Keratinocyte (primary cell): ENCODE measurements at regions not wholly inside any gene's neighbourhood (a gene's known extent, or its start where the extent isn't known, plus 50 kb on each side); places are given as distances from the start of the nearest gene placed in this dataset.

ENCODE experiments used
- DNase-seq: peaks from one replicate; pipeline ENCODE4 v3.0.0-alpha.2; 2011; ENCODE audit warnings: low read depth, missing footprints, low spot score
- FAIRE-seq: peaks from 2 replicates; lab custom pipeline; 2011; peaks lifted over from hg19 to GRCh38; lab: Jason Lieb, UNC
- H2AFZ ChIP-seq: 2 replicates; pipeline ENCODE4 v1.6.0; 2012; ENCODE audit warnings: low read length, control low read depth, inconsistent platforms; ENCODE audit not compliant: control insufficient read depth
- H3K27ac ChIP-seq: 2 replicates; pipeline ENCODE4 v1.5.1; 2011; ENCODE audit warnings: low read length; ENCODE audit not compliant: control insufficient read depth, insufficient read depth
- H3K27me3 ChIP-seq: 3 replicates; pipeline ENCODE4 v1.6.0; 2011; ENCODE audit warnings: low read length; ENCODE audit not compliant: control insufficient read depth, insufficient read depth; ENCODE audit errors: extremely low read depth
- H3K36me3 ChIP-seq, 2 experiments: 2 replicates in 1 of 2; 3 replicates in 1 of 2; pipeline ENCODE4 v1.5.1; 2011; ENCODE audit warnings: low read length in 2 of 2, mild to moderate bottlenecking in 1 of 2; ENCODE audit not compliant: control insufficient read depth in 2 of 2, insufficient read depth in 2 of 2; ENCODE audit errors: extremely low read depth in 1 of 2
- H3K4me1 ChIP-seq: 3 replicates; pipeline ENCODE4 v1.5.1; 2011; ENCODE audit warnings: low read length; ENCODE audit not compliant: control insufficient read depth, insufficient read depth; ENCODE audit errors: extremely low read depth
- H3K4me2 ChIP-seq: 3 replicates; pipeline ENCODE4 v1.6.0; 2011; ENCODE audit warnings: low read depth, low read length; ENCODE audit not compliant: control insufficient read depth, insufficient read depth; ENCODE audit errors: extremely low read depth
- H3K4me3 ChIP-seq, 3 experiments: fragments of 200-600 bp in 1 of 3; sonication (generic) in 1 of 3; 2 replicates in 2 of 3; 3 replicates in 1 of 3; pipeline ENCODE4 v1.5.1; 2011 to 2016; ENCODE audit warnings: low read length in 3 of 3, mild to moderate bottlenecking in 3 of 3, control low read depth in 2 of 3, inconsistent platforms in 1 of 3, low read depth in 1 of 3, mixed read lengths in 1 of 3, mixed run types in 1 of 3, moderate library complexity in 1 of 3; ENCODE audit not compliant: control insufficient read depth in 2 of 3, insufficient read depth in 2 of 3; ENCODE audit errors: extremely low read depth in 1 of 3
- H3K79me2 ChIP-seq: 2 replicates; pipeline ENCODE4 v1.6.0; 2012; ENCODE audit warnings: low read length; ENCODE audit not compliant: control insufficient read depth, insufficient read depth
- H3K9ac ChIP-seq: 3 replicates; pipeline ENCODE4 v1.6.0; 2011; ENCODE audit warnings: low read length; ENCODE audit not compliant: control insufficient read depth, insufficient read depth; ENCODE audit errors: extremely low read depth
- H3K9me1 ChIP-seq: 3 replicates; pipeline ENCODE4 v1.6.0; 2011; ENCODE audit warnings: low read length; ENCODE audit not compliant: control insufficient read depth, insufficient read depth; ENCODE audit errors: extremely low read depth
- H3K9me3 ChIP-seq: 2 replicates; pipeline ENCODE4 v1.5.1; 2012; ENCODE audit warnings: low read depth, low read length; ENCODE audit not compliant: control insufficient read depth
- H4K20me1 ChIP-seq: 3 replicates; pipeline ENCODE4 v1.6.0; 2011; ENCODE audit warnings: low read length; ENCODE audit not compliant: control insufficient read depth, insufficient read depth; ENCODE audit errors: extremely low read depth
- EZH2 ChIP-seq: IDR thresholded peaks from one replicate; pipeline ENCODE4 v1.6.1; 2012; ENCODE audit warnings: inconsistent platforms, mild to moderate bottlenecking, low read length, moderate library complexity
- dilution Hi-C: fragments of 300-500 bp; cut with MboI; formaldehyde crosslinking; loops from one replicate; pipeline ENCODE4 v1.7.0; 2020; ENCODE audit warnings: low sequenced_read_pairs; ENCODE audit not compliant: extremely low pct_ligation_motif_present
- TF ChIP-seq, protein P1 (sequence below), 3 experiments: IDR thresholded peaks in 1 of 3; conservative IDR thresholded peaks in 1 of 3; optimal IDR thresholded peaks in 1 of 3; 2 replicates in 2 of 3; 3 replicates in 1 of 3; pipeline versions ENCODE3 to v1.5.1; 2011; ENCODE audit warnings: low read length in 3 of 3, mild to moderate bottlenecking in 3 of 3, moderate library complexity in 2 of 3, control low read depth in 1 of 3, inconsistent platforms in 1 of 3; ENCODE audit not compliant: insufficient read depth in 2 of 3; ENCODE audit errors: extremely low read depth in 1 of 3

DNA sequence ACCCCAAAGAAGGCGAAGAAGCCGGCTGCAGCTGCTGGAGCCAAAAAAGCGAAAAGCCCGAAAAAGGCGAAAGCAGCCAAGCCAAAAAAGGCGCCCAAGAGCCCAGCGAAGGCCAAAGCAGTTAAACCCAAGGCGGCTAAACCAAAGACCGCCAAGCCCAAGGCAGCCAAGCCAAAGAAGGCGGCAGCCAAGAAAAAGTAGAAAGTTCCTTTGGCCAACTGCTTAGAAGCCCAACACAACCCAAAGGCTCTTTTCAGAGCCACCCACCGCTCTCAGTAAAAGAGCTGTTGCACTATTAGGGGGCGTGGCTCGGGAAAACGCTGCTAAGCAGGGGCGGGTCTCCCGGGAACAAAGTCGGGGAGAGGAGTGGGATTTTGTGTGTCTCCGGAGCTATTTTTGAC, 69.6 kb downstream of the HFE start:
- peaks cover 8% of the 10 kb centered on the region for H3K79me2 ChIP-seq
- H3K9ac ChIP-seq = peak overlapping the region; percentile 95
- H3K4me3 ChIP-seq = peak overlapping the region; percentile 53 to 90 (median 90)
- H3K36me3 ChIP-seq = no peaks in the 10 kb centered on the region
- no peaks in the 10 kb centered on the region for H3K9me1 ChIP-seq
- no peaks in the 10 kb centered on the region for H3K27me3 ChIP-seq
- dilution Hi-C loops = no loop called here
- no peak overlapping the region for H2AFZ ChIP-seq
- TF ChIP-seq EZH2 = no peak
- TF ChIP-seq, protein P1, sequence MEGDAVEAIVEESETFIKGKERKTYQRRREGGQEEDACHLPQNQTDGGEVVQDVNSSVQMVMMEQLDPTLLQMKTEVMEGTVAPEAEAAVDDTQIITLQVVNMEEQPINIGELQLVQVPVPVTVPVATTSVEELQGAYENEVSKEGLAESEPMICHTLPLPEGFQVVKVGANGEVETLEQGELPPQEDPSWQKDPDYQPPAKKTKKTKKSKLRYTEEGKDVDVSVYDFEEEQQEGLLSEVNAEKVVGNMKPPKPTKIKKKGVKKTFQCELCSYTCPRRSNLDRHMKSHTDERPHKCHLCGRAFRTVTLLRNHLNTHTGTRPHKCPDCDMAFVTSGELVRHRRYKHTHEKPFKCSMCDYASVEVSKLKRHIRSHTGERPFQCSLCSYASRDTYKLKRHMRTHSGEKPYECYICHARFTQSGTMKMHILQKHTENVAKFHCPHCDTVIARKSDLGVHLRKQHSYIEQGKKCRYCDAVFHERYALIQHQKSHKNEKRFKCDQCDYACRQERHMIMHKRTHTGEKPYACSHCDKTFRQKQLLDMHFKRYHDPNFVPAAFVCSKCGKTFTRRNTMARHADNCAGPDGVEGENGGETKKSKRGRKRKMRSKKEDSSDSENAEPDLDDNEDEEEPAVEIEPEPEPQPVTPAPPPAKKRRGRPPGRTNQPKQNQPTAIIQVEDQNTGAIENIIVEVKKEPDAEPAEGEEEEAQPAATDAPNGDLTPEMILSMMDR (optimal IDR thresholded peaks at IDR 0.05 in 1 of 3, IDR thresholded peaks at IDR 0.05 in 1 of 3, conservative IDR thresholded peaks at IDR 0.05 in 1 of 3; ENCODE audit: extremely low read depth in 1 of 3, insufficient read depth in 2 of 3, low read length in 3 of 3) = no peak
- H3K27ac ChIP-seq = peak overlapping the region; percentile 96
- peak overlapping the region; percentile 98 for H3K4me2 ChIP-seq
- DNase-seq (no peak), FAIRE-seq (no peak)
- H3K4me1 ChIP-seq = peaks cover 32% of the 10 kb centered on the region
- no peaks in the 10 kb centered on the region for H4K20me1 ChIP-seq
- H3K9me3 ChIP-seq = no peaks in the 10 kb centered on the region

DNA sequence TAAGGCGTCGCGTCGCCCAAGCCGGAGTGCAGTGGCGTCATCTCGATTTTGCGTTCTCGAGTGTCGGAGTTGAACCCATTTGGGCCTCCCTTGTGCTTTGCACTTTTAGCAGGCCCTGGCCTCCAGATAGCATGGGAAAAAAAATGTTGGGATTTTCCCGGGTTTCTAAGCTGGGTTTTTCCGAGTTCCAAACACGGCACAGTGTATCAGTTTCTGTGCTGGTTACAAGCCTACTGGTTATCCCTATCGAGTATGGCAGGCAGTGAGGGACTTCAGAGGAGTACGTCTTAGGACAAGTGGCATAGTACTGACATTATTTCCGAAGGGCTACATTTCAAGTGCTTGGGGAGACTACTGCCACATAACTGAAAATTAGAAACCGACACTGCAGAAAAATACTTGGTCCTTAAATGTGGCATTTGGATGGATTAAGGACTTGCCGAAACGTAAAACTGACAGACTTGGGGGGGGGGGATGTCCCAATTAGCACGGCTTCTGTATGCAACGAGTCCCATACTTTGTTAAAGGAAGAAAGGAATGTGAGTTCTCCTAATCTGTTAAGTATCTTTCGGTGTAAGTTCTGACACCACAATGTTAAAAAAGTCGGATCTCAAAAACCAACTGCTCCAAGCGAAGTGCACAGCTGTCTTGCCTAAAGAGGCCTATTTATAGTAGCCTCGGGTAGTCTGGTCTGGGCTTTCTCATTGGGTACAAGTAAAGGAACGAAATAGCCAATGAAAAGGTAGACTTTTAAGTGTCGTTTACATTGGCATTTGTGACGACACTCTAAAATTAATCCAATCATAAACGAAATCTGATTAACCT, 70.2 kb downstream of the HFE start:
- peak; percentile 86 for DNase-seq
- H3K9me1 ChIP-seq = no peaks in the 10 kb centered on the region
- TF ChIP-seq EZH2 = no peak
- TF ChIP-seq, protein P1 (optimal IDR thresholded peaks at IDR 0.05 in 1 of 3, IDR thresholded peaks at IDR 0.05 in 1 of 3, conservative IDR thresholded peaks at IDR 0.05 in 1 of 3; ENCODE audit: extremely low read depth in 1 of 3, insufficient read depth in 2 of 3, low read length in 3 of 3) = no peak
- no peaks in the 10 kb centered on the region for H3K9me3 ChIP-seq
- no peak overlapping the region for H2AFZ ChIP-seq
- dilution Hi-C loops = no loop called here
- H3K4me2 ChIP-seq = peak overlapping the region; percentile 98
- H3K9ac ChIP-seq = peak overlapping the region; percentile 95
- H3K79me2 ChIP-seq = peaks cover 8% of the 10 kb centered on the region
- H3K27ac ChIP-seq = peak overlapping the region; percentile 96
- no peaks in the 10 kb centered on the region for H4K20me1 ChIP-seq
- H3K4me3 ChIP-seq = peak overlapping the region; percentile 68 to 90 (median 90)
- H3K36me3 ChIP-seq = no peaks in the 10 kb centered on the region
- H3K27me3 ChIP-seq = no peaks in the 10 kb centered on the region
- FAIRE-seq = peak; percentile 63
- peaks cover 26% of the 10 kb centered on the region for H3K4me1 ChIP-seq
